ENCODE measurements at regions not wholly inside any gene's neighbourhood (a gene's known extent, or its start where the extent isn't known, plus 50 kb on each side); places are given as distances from the start of the nearest gene placed in this dataset.

DNA sequence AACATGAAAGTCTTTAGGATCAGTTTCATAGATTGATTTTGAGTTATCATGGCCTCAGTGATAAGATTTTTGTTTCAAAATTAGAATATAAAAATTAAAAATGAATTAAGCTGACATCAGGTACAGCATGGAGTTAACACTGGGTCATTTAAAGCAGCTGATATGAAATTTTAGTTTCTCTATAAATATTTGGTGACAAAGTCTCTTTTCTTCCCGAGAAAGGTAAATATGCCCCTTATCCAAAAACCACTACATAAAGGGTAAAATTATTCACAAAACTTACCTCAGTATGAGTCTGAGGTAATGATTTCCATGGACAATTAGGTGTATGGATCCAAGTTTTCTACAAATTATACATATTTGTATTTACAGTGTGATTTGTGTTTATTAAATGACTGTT, 121.5 kb upstream of the PJA2 start:
- DNase-seq (ENCODE audit: low read depth): no peak

DNA sequence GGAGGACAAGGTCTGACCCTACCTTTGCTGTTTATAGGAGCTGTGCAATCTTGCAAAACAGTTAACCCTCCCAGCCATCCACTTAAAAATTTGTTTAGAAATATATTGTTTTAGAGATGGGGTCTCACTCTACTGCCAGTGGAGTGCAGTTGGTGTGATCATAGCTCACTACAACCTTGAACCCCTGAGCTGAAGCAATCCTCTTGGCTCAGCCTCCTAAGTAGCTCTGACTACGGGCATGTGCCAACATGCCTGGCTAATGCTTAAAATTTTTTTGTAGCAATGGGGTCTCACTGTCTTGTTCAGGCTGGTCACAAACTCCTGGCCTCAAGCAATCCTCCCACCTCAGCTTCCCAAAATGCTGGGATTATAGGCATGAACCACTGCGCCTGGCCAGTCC, 120.2 kb upstream of the PJA2 start:
- no peak for DNase-seq (ENCODE audit: low read depth)

DNA sequence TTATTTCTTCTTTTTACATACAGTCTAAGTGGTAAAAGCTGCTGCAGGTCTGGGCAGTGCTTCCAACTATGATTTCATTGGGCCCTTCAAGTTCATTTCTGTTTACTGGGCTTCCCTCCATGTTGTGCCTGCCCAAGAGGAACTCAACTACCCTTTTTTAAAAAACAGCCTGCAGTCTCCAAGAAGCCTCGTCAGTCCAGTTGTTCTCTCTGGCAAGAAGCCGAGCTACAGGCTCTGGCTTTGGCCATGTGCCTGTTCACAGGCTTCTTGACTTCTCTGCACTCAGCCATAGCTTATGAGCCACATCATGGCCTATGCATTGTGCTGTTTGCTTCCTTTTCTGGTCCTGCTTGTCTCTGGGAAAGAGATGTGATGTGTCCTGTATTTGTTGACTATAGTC, 119.7 kb upstream of the PJA2 start:
- no peak for DNase-seq (ENCODE audit: low read depth)

DNA sequence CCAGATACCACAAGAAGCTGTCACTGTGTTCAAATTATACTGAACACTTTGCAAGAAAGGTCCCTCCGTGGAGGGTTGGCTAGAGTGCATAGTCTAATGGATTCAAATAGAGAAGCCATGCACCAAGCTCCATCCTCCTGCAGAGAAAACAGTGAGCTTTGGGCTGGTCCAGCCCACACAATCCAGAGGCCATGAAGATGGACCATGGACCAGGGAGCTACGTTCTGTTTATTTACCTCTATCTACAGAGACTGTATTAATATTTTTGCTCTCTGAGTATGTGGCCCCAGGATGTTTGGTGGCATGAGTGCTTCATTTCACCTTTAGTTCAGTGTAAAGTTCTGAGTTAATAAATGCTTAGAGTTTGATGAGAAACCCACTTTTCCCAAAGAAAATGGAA, 114.8 kb upstream of the PJA2 start:
- no peak for DNase-seq (ENCODE audit: low read depth)

DNA sequence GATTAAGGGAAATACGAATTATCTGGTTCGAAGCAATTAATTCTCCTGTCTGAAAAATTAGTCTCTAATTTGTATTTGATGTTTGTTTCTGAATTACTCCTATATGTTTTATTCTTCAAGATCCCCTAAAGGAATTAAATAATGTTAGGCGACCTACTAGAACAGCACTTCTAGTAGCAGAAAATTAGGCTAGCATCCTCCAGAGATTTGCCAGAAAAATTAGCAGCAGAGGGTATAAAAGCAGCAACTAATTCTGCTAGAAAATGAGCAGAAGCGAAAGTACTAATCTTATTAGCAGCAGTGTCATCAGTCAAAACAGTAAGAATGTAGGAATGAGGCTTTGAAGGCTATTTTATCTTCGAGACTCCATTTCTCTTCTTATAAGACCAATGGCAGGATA, 114.3 kb upstream of the PJA2 start:
- no peak for DNase-seq (ENCODE audit: low read depth)

GRCh38 chr5:109522404-109522803, 112.6 kb upstream of the PJA2 start:
- no peak for DNase-seq (ENCODE audit: low read depth)

DNA sequence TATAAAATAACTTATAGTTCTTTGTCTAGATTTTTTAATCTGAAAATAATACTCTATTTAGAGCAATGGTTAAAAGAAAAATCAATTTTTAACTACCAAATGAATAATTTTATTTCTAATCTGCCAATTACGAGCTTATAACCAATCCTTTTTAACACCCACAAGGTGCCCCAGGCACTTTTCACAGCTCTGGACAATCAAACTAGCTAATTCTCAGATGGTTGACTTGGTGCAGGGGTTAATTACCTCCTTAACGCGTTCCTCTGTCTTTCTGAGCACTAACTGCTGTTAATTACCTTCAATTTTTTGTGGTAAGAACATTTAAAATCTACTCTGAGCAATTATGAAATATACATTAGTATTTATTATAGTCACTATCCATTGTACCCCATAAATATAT, 109.6 kb upstream of the PJA2 start:
- no peak for DNase-seq (ENCODE audit: low read depth)

DNA sequence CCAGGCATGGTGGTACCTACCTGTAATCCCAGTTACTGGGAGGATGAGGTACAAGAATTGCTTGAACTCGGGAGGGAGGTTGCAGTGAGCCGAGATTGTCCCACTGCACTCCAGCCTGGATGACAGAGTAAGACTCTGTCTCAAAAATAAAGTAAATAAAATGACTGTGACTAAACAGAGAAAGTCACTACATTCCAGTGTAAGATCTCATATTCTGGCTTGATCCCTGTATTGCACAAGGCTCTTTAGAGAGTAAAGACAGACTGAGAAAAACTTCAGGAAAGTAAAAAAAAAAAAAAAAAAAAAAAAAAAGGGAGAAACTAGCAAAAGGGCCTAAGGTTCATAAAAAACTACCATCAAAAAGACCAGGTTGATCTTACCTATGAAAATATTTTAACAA, 106.6 kb upstream of the PJA2 start:
- no peak for DNase-seq (ENCODE audit: low read depth)

- no peak for DNase-seq (ENCODE audit: low read depth)
These were observed 102.4 kb upstream of the PJA2 start for GRCh38 chr5:109511980-109512734.

DNA sequence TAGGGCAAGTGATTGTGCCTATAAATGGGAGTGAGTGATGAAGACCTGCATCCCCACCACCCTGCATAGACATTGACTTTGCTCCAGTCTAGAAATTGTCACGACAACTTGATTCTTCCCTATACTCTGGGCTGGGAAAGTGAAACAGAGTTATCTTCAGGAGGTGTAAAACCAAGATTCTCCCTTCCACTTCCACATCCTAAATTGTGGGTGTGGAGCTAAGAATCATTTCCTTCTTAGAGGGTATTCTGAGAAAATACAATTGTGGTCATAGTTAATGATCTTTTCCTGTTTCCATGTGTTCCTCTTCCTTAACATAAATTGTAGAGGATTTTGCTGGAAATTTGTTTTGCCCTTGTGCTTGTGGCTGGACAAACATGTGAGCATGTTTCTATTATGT, 96.8 kb upstream of the PJA2 start:
- DNase-seq (ENCODE audit: low read depth): no peak

- no peak for DNase-seq (ENCODE audit: low read depth)
These were observed 86.3 kb upstream of the PJA2 start for GRCh38 chr5:109496112-109496511.

GRCh38 chr5:109487753-109488420, 78.1 kb upstream of the PJA2 start:
- no peak for DNase-seq (ENCODE audit: low read depth)

DNA sequence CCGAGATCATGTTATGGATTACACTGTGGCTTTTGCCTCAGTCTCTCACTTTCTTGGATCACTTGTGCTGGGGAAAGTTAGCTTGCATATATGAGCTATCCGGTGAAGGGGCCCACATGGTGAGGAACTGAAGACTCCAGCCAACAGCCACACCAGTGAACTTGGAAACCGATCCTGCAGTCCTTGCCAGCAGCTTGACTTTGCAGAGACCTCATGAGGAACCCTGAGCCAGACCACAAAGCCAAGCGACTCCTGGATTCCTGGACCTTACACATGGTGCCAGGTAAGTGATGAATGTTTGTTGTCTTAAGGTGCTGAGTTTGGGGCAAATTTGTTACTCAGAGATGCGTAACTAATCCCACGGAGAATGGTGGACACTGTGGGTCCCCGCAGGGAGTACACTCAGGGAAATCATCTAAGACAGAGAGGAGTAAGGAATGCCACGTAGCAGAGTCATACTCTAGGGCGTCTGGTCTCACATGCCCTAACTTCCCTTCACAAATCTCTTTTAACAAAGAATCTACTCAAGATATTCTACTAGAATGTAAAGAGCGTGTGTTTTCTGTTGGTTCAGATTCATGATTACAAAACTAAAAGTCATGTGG, 76.5 kb upstream of the PJA2 start:
- DNase-seq (ENCODE audit: low read depth): no peak

DNA sequence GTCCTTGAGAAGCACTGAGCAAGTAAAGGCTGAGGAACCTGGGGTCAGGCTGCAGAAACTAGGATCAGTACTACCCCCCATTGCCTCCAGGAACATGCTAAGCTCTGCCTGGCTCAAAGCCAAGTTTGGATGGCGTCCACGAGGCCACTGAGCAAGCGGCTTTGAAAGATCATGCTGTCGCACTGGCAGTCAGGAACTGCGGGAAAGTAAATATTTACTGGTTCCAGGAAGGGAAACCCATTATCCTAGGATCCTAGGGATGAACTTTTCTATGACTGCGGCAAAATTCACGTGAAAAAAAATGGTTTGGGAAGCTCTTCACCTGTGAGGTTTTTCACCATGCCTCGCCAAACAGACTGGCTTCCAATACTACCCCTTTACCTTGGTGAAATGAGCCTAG, 75.3 kb upstream of the PJA2 start:
- DNase-seq (ENCODE audit: low read depth): no peak

- DNase-seq (ENCODE audit: low read depth): no peak
These were observed 74.8 kb upstream of the PJA2 start for GRCh38 chr5:109484597-109484996.

DNA sequence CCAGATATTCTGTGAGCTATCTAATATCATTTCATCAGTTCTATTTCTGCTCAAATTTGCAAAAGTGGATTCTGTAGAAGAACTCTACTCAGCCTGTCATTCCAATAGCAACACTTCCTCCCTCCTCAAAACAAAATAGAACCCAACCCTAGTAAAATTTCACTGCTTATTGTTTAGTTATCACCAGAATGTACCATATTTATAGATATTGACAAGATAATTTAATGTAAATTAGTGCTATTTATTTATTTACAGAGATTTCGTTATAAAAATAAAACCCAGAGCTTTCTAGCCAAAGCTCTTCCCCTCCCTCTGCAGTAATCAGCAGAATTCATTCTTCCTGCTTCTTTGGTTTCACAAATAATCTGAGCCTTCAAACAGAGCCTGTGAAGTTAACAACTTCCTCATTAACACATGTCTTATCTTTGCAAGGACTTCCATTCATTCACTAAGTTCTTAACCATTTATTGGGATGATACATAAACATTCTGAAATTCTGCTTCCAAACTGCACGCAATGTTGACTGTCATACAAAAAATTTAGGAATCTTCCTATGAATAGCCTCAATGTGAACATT, 73.7 kb upstream of the PJA2 start:
- DNase-seq (ENCODE audit: low read depth): no peak

GRCh38 chr5:109482748-109483147, 73.0 kb upstream of the PJA2 start:
- no peak for DNase-seq (ENCODE audit: low read depth)

GRCh38 chr5:109479260-109479860, 69.6 kb upstream of the PJA2 start:
- no peak for DNase-seq (ENCODE audit: low read depth)

DNA sequence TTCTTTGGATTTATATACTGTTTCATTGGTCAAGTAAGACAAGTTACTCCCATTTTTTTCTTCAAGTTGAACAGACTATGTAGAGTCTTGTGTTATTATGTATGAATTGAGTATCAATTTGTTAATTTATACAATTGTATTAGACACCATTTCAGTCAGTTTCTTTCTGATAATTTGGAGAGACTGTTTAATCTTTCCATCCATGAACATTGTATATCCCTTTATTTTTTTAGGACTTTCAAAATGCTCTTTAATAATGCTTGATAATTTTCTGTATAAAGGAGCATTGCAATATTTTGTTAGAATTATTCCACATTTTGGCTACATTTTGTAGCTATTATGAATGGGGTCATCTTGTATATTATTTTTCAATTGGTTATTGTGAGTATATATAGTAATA, 69.1 kb upstream of the PJA2 start:
- no peak for DNase-seq (ENCODE audit: low read depth)

- DNase-seq (ENCODE audit: low read depth): no peak
These were observed 66.5 kb upstream of the PJA2 start for GRCh38 chr5:109476292-109476691.

- DNase-seq (ENCODE audit: low read depth): no peak
These were observed 60.3 kb upstream of the PJA2 start for GRCh38 chr5:109469896-109470662.
